DND-41 (cell line): ENCODE measurements at regions not wholly inside any gene's neighbourhood (a gene's known extent, or its start where the extent isn't known, plus 50 kb on each side); places are given as distances from the start of the nearest gene placed in this dataset.

Source experiments
- ATAC-seq: fragments of 200-7000 bp; cut with Tn5 transposase; 3 replicates; pipeline ENCODE4 v1.9.1; 2021; ENCODE audit warnings: low read depth; ENCODE audit not compliant: insufficient read depth
- DNase-seq: peaks from one replicate; pipeline ENCODE4 v3.0.0-alpha.2; 2020
- H2AFZ ChIP-seq: 2 replicates; pipeline ENCODE4 v1.6.0; 2012; ENCODE audit warnings: low read depth, low read length
- H3K27ac ChIP-seq: 2 replicates; pipeline ENCODE4 v1.5.1; 2012; ENCODE audit warnings: low read length, inconsistent platforms
- H3K27me3 ChIP-seq: fragments of 200-600 bp; sonication (generic); 2 replicates; pipeline ENCODE4 v1.6.0; 2012; ENCODE audit warnings: low read length, mild to moderate bottlenecking, inconsistent platforms; ENCODE audit not compliant: insufficient read depth, poor library complexity
- H3K36me3 ChIP-seq: 2 replicates; pipeline ENCODE4 v1.5.1; 2012; ENCODE audit warnings: low read length, inconsistent platforms; ENCODE audit not compliant: insufficient read depth
- H3K4me1 ChIP-seq: 2 replicates; pipeline ENCODE4 v1.5.1; 2012; ENCODE audit warnings: mild to moderate bottlenecking, low read length; ENCODE audit not compliant: insufficient read depth
- H3K4me2 ChIP-seq: 2 replicates; pipeline ENCODE4 v1.6.0; 2012; ENCODE audit warnings: mild to moderate bottlenecking, moderate library complexity, low read length, inconsistent platforms; ENCODE audit not compliant: insufficient read depth
- H3K4me3 ChIP-seq, 2 experiments: fragments of 200-600 bp in 1 of 2; shearing (Covaris generic) in 1 of 2; 2 replicates each; pipeline ENCODE4 v1.5.1; 2012 to 2016; ENCODE audit warnings: inconsistent platforms in 2 of 2, low read length in 2 of 2, mild to moderate bottlenecking in 2 of 2, low read depth in 1 of 2, moderate library complexity in 1 of 2
- H3K79me2 ChIP-seq: 2 replicates; pipeline ENCODE4 v1.6.0; 2012; ENCODE audit warnings: low read length, inconsistent platforms; ENCODE audit not compliant: insufficient read depth
- H3K9ac ChIP-seq: 2 replicates; pipeline ENCODE4 v1.6.0; 2012; ENCODE audit warnings: low read depth, mild to moderate bottlenecking, inconsistent platforms, low read length, moderate library complexity
- H3K9me3 ChIP-seq: 2 replicates; pipeline ENCODE4 v1.5.1; 2012; ENCODE audit warnings: low read length, moderate library complexity, mild to moderate bottlenecking, inconsistent platforms; ENCODE audit not compliant: insufficient read depth, severe bottlenecking
- H4K20me1 ChIP-seq: 2 replicates; pipeline ENCODE4 v1.6.0; 2012; ENCODE audit warnings: low read length; ENCODE audit not compliant: insufficient read depth
- EZH2 ChIP-seq: IDR thresholded peaks from 3 replicates; pipeline ENCODE4 v1.6.1; 2012; ENCODE audit warnings: borderline replicate concordance, low read depth, mild to moderate bottlenecking, moderate library complexity, low read length, inconsistent platforms; ENCODE audit not compliant: severe bottlenecking
- TF ChIP-seq, protein P1 (sequence below): IDR thresholded peaks from 2 replicates; pipeline ENCODE4 v1.5.1; 2012; ENCODE audit warnings: borderline replicate concordance, low read length, moderate library complexity, mild to moderate bottlenecking; ENCODE audit not compliant: poor library complexity, severe bottlenecking; ENCODE audit errors: extremely low read depth

DNA sequence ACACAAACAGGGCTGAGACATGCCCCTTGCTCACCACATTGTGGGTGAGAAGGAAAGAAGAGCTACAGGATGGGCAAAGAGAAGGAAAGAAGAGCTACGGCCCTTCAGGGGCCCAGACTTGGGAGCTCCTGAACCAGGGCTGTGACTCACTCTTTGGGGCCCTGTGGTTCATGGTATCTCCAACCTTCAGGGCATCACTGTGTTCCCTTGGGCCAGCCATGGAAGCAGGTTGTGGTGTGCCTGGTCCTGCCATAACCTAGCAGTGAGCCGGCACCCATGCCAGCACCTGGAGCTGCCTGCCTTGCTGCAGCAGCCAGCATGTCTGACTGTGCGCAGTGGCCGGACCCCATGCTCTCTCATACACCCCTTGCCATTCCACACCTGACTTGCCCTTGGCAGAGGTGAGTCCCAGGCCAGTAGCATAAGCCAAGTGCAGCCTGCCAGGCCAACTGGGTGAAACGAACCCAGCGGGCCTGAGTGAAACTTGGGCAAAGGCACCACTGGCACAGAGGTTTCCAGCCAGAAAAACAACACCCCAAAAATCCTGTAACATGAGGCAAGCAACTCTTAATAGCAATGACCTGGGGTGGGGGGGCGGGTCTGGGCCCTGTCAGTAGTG lies 89.0 kb upstream of the CACUL1 start:
- no peaks in the 10 kb centered on the region for H3K4me1 ChIP-seq
- TF ChIP-seq EZH2, result no peak
- TF ChIP-seq, protein P1, sequence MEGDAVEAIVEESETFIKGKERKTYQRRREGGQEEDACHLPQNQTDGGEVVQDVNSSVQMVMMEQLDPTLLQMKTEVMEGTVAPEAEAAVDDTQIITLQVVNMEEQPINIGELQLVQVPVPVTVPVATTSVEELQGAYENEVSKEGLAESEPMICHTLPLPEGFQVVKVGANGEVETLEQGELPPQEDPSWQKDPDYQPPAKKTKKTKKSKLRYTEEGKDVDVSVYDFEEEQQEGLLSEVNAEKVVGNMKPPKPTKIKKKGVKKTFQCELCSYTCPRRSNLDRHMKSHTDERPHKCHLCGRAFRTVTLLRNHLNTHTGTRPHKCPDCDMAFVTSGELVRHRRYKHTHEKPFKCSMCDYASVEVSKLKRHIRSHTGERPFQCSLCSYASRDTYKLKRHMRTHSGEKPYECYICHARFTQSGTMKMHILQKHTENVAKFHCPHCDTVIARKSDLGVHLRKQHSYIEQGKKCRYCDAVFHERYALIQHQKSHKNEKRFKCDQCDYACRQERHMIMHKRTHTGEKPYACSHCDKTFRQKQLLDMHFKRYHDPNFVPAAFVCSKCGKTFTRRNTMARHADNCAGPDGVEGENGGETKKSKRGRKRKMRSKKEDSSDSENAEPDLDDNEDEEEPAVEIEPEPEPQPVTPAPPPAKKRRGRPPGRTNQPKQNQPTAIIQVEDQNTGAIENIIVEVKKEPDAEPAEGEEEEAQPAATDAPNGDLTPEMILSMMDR, result no peak
- no peaks in the 10 kb centered on the region for H3K36me3 ChIP-seq
- no peak for DNase-seq
- H2AFZ ChIP-seq, result no peak overlapping the region
- ATAC-seq, result no peak
- no peak overlapping the region for H3K9ac ChIP-seq
- no peaks in the 10 kb centered on the region for H4K20me1 ChIP-seq
- H3K27ac ChIP-seq, result no peak overlapping the region
- H3K4me2 ChIP-seq, result no peak overlapping the region
- no peaks in the 10 kb centered on the region for H3K79me2 ChIP-seq
- no peak overlapping the region for H3K4me3 ChIP-seq
- H3K27me3 ChIP-seq, result no peaks in the 10 kb centered on the region
- no peaks in the 10 kb centered on the region for H3K9me3 ChIP-seq

DNA sequence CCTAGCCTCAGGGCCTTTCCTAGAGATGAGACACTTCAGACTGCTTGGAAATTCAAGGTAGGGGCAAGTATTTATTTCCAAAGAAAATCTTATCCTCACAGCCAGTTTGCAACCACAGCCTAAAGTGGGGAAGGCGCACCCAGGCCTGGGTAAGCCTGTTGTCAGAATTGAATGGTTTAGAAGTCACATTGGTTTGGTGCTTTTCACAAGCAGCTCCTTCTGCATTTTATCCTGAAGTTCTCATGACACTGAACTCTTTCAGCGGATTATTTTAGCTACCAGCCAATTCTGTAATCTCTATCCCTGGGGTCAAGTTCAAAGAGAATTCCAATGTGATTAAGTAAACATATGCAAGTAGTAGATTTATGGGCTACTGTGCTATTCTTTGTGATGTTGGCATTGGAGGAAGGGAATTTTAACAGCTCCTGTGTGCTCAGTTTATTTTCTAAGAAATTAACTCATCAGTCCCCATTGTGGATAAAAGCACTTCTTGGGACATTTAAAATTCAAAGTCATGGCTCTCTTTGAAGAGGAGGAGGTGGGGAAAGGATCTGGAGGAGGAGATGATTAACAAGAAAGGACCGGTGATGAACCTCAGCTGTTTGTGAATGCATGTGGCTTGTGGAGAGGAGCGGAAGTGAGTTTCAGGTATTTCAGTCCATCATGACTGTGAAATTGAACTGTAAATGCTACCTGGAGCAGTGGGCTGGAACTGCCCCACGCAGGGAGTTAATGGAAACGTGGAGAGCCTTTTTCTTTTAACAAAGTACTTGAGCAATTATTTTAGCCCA lies 90.2 kb upstream of the CACUL1 start:
- Histone ChIP-seq H3K4me3 (no peak overlapping the region), H4K20me1 (no peaks in the 10 kb centered on the region), H3K79me2 (no peaks in the 10 kb centered on the region), H3K9ac (no peak overlapping the region), H3K4me2 (no peak overlapping the region), H3K4me1 (no peaks in the 10 kb centered on the region), H3K27ac (no peak overlapping the region), H2AFZ (no peak overlapping the region), H3K9me3 (no peaks in the 10 kb centered on the region), H3K36me3 (no peaks in the 10 kb centered on the region), H3K27me3 (no peaks in the 10 kb centered on the region)
- no peak for TF ChIP-seq EZH2
- TF ChIP-seq, protein P1, result no peak
- ATAC-seq, result no peak
- no peak for DNase-seq

DNA sequence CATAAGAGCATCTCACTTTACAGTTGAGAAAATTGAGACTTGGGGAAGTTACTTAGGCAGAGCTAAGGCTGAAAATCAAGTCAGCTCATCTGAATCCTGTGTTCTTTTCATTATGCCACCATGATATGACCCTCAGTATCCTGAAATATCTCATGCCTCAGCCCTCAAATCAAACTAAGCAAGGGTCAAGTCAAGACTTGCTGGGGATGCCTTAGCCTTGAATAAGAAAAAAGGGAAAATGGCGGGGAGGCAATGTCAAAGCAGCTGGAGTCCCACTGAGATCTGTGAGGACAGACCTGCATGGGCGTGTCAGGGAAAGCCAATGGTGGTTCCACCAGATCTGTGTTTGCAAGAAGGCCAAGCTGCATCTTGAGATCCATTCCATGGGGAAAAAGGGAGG lies 91.0 kb upstream of the CACUL1 start:
- H3K36me3 ChIP-seq, result no peaks in the 10 kb centered on the region
- no peaks in the 10 kb centered on the region for H4K20me1 ChIP-seq
- H3K4me2 ChIP-seq, result no peak overlapping the region
- no peaks in the 10 kb centered on the region for H3K4me1 ChIP-seq
- no peak overlapping the region for H3K9ac ChIP-seq
- H2AFZ ChIP-seq, result no peak overlapping the region
- ATAC-seq (no peak), DNase-seq (no peak)
- no peak overlapping the region for H3K4me3 ChIP-seq
- TF ChIP-seq, protein P1, result no peak
- no peak for TF ChIP-seq EZH2
- no peak overlapping the region for H3K27ac ChIP-seq
- no peaks in the 10 kb centered on the region for H3K9me3 ChIP-seq
- H3K79me2 ChIP-seq, result no peaks in the 10 kb centered on the region
- no peaks in the 10 kb centered on the region for H3K27me3 ChIP-seq
